ENCODE measurements at regions not wholly inside any gene's neighbourhood (a gene's known extent, or its start where the extent isn't known, plus 50 kb on each side); places are given as distances from the start of the nearest gene placed in this dataset.
A peak's percentile ranks its signal among the peaks of the same experiment; 100 is the strongest.
"Not testable (repeated sequence)": the region's sequence is repeated elsewhere in the genome, so short reads cannot be mapped to it uniquely, and the experiment has no call there.

DNA sequence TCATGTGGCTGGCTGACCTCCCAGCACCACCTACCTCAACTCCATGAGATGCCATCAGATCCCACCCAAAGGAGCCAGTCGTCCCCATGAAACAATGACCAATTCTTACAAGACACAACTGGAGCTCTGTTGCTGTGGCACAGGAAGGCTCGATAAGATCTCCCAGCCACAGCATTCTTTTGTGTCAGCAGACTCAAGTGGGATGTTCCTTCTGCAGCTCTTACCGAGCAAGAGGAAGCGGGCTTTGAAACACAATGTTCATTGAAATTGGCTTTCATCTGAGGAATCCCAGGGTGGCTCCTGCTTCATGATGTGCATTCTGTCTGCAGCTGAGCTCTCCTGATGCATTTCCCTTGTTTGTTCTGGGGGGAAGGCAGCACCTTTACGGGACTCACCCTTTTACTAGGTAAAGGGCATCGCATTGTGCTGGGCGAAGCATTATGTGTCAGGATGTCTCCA is 222.0 kb upstream of the SGK1 start:
- Histone ChIP-seq H3K36me3 (replicated peaks in 1 of 2) (no peaks in the 10 kb centered on the region), H3K27ac (peak overlapping the region in 1 of 5 donors; percentile 65), H3K27me3 (no peaks in the 10 kb centered on the region), H3K4me3 (no peak overlapping the region), H3K9me3 (replicated peaks in 1 of 3) (no peaks in the 10 kb centered on the region), H3K4me1 (replicated peaks in 1 of 2) (peaks cover 0 to 5% of the 10 kb centered on the region in 2 donors)
- peak in 6 of 7 donors; percentile 25 to 64 (median 38) for DNase-seq
- intact Hi-C loops (cut with DNase I), result no loop called here
- no peak for TF ChIP-seq POLR2A (IDR thresholded peaks at IDR 0.05)
- TF ChIP-seq, protein P1, sequence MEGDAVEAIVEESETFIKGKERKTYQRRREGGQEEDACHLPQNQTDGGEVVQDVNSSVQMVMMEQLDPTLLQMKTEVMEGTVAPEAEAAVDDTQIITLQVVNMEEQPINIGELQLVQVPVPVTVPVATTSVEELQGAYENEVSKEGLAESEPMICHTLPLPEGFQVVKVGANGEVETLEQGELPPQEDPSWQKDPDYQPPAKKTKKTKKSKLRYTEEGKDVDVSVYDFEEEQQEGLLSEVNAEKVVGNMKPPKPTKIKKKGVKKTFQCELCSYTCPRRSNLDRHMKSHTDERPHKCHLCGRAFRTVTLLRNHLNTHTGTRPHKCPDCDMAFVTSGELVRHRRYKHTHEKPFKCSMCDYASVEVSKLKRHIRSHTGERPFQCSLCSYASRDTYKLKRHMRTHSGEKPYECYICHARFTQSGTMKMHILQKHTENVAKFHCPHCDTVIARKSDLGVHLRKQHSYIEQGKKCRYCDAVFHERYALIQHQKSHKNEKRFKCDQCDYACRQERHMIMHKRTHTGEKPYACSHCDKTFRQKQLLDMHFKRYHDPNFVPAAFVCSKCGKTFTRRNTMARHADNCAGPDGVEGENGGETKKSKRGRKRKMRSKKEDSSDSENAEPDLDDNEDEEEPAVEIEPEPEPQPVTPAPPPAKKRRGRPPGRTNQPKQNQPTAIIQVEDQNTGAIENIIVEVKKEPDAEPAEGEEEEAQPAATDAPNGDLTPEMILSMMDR (IDR thresholded peaks at IDR 0.05), result no peak
- 65 to 85% (median 70%) methylated on average over 5 to 7 of the region's 7 CpGs for WGBS, 4 donors

DNA sequence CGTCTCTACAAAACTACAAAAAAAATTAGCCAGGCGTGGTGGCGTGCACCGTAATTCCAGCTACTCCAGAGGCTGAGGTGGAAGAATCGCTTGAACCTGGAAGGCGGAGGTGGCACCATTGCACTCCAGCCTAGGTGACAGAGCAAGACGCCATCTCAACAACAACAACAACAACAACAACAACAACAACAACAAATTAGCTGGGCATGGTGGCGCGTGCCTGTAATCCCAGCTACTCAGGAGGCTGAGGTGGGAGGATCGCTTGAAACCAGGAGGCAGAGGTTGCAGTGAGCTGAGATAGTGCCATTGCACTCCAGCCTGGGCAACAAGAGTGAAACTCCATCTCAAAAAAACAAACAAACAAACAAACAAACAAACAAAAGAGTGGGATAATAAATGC is 219.9 kb upstream of the SGK1 start:
- H3K27me3 ChIP-seq; intact Hi-C loops (cut with DNase I); H3K9me3 ChIP-seq (replicated peaks in 1 of 3); H3K4me1 ChIP-seq (replicated peaks in 1 of 2); H3K27ac ChIP-seq; H3K4me3 ChIP-seq; DNase-seq; H3K36me3 ChIP-seq (replicated peaks in 1 of 2): not testable (repeated sequence)
- 88 to 97% (median 93%) methylated on average over 10 of the region's 10 CpGs for WGBS, 4 donors

DNA sequence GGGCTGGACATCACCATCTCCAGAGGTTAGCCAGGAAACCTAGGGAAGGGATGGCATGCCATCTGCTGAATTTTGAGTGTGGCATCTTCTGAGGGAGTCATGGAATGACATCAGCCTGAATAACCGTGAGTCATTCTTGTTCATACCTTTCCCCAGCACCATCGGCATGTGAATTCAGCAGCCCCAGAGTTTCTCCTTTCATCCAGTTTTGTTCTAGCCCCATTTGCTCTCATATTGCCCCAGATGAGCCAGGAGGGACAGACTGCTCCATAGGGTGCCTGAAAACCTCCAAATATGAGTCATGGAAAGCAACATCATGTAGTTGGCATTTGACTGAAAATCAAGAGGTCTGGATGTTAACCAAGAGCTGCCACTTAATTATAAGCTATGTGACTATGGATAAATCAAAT is 219.2 kb upstream of the SGK1 start:
- H3K27me3 ChIP-seq, result no peaks in the 10 kb centered on the region
- no peak overlapping the region for H3K27ac ChIP-seq
- H3K4me1 ChIP-seq (replicated peaks in 1 of 2), result no peaks in the 10 kb centered on the region
- TF ChIP-seq, protein P1 (IDR thresholded peaks at IDR 0.05), result no peak
- no peak for TF ChIP-seq POLR2A (IDR thresholded peaks at IDR 0.05)
- H3K36me3 ChIP-seq (replicated peaks in 1 of 2), result no peaks in the 10 kb centered on the region
- no peaks in the 10 kb centered on the region for H3K9me3 ChIP-seq (replicated peaks in 1 of 3)
- intact Hi-C loops (cut with DNase I), result no loop called here
- no peak for DNase-seq
- H3K4me3 ChIP-seq, result no peak overlapping the region
- 70 to 93% (median 74%) methylated on average over 2 of the region's 2 CpGs for WGBS, 4 donors

DNA sequence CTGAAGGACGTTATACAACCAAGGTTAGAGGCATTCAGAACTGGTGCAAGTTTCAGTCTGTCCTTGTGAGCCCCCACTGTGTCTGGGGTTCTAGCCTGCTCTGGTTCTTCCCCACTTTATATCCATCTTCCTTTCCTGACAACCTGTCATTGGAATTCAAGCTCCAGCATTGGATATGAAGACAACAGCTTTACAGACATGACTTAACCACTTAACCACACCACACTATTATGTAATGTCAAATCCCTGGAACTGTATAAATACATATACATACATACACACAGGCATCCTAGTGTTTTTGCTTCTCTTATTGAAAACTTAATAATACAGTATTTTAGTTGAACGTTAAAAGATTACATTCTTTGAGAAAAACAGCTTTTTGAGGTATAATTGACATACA is 217.9 kb upstream of the SGK1 start:
- H3K36me3 ChIP-seq (replicated peaks in 1 of 2), result no peaks in the 10 kb centered on the region
- no peaks in the 10 kb centered on the region for H3K9me3 ChIP-seq (replicated peaks in 1 of 3)
- no peak overlapping the region for H3K4me3 ChIP-seq
- H3K27me3 ChIP-seq, result no peaks in the 10 kb centered on the region
- DNase-seq, result no peak
- no peak overlapping the region for H3K27ac ChIP-seq
- no peaks in the 10 kb centered on the region for H3K4me1 ChIP-seq (replicated peaks in 1 of 2)
- 68 to 80% (median 76%) methylated on average over 2 of the region's 2 CpGs for WGBS, 4 donors
- intact Hi-C loops (cut with DNase I), result no loop called here
- TF ChIP-seq, protein P1 (IDR thresholded peaks at IDR 0.05), result no peak
- no peak for TF ChIP-seq POLR2A (IDR thresholded peaks at IDR 0.05)

DNA sequence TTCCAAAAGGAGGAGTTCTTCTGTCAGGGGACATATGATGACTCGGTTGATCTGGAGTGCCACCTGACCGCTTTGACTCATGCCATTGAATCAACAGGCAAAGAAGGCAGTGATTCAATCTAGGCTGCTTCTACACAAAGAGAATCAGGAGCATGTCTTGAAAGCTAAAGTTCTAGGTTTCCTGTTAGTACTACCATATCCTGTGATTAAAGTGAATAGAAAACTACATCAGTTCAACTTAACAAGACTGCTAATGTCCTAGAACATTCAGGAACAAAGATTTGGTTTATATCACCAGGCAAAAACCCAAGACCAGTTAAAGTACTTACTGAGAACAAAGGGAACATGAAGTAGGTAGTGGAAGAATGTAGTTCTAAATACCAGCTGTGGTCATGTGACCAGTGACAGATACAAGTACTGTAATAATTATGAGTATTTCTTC is 216.8 kb upstream of the SGK1 start:
- H3K27me3 ChIP-seq, result no peaks in the 10 kb centered on the region
- intact Hi-C loops (cut with DNase I), result no loop called here
- no peak for TF ChIP-seq POLR2A (IDR thresholded peaks at IDR 0.05)
- TF ChIP-seq, protein P1 (IDR thresholded peaks at IDR 0.05), result no peak
- no peaks in the 10 kb centered on the region for H3K4me1 ChIP-seq (replicated peaks in 1 of 2)
- no peaks in the 10 kb centered on the region for H3K36me3 ChIP-seq (replicated peaks in 1 of 2)
- H3K27ac ChIP-seq, result no peak overlapping the region
- H3K4me3 ChIP-seq, result no peak overlapping the region
- no peak for DNase-seq
- WGBS, 4 donors, result 73 to 97% (median 90%) methylated on average over 2 of the region's 2 CpGs
- H3K9me3 ChIP-seq (replicated peaks in 1 of 3), result no peaks in the 10 kb centered on the region

Measured in adrenal gland (tissue), 9 donors.